ENCODE measurements at regions not wholly inside any gene's neighbourhood (a gene's known extent, or its start where the extent isn't known, plus 50 kb on each side); places are given as distances from the start of the nearest gene placed in this dataset.

DNA sequence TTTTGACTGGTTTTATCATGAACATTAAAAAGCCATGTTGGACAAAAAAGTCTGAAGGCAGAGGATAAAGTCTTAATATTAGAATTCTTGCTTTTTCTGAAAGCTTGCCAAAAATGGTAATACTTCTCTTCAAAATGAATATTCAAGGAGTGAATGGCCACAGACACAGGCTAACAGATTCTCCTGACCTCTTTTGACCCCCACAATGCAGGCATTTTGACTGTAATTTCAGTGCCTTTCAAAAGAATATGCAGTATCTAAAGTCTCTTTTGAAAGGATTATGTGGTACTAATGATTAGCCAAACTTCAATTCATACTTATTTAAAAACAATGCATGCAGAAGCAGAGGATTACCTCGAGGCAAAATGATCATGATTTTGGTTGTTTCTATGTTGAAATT is 557.8 kb upstream of the GCFC2 start:
- TF ChIP-seq, protein P1, sequence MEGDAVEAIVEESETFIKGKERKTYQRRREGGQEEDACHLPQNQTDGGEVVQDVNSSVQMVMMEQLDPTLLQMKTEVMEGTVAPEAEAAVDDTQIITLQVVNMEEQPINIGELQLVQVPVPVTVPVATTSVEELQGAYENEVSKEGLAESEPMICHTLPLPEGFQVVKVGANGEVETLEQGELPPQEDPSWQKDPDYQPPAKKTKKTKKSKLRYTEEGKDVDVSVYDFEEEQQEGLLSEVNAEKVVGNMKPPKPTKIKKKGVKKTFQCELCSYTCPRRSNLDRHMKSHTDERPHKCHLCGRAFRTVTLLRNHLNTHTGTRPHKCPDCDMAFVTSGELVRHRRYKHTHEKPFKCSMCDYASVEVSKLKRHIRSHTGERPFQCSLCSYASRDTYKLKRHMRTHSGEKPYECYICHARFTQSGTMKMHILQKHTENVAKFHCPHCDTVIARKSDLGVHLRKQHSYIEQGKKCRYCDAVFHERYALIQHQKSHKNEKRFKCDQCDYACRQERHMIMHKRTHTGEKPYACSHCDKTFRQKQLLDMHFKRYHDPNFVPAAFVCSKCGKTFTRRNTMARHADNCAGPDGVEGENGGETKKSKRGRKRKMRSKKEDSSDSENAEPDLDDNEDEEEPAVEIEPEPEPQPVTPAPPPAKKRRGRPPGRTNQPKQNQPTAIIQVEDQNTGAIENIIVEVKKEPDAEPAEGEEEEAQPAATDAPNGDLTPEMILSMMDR (IDR thresholded peaks at IDR 0.05), result no peak
- TF ChIP-seq POLR2A (IDR thresholded peaks at IDR 0.05), result no peak
